Ascending aorta (tissue), 2 donors: ENCODE measurements at regions not wholly inside any gene's neighbourhood (a gene's known extent, or its start where the extent isn't known, plus 50 kb on each side); places are given as distances from the start of the nearest gene placed in this dataset.

ENCODE experiments used
- DNase-seq, 2 donors: peaks; one replicate each; pipeline ENCODE4 v3.0.0-alpha.2; 2019; ENCODE audit warnings: low spot score in 2 of 2
- H3K27ac ChIP-seq, 2 donors: fragments of 200-600 bp; sonication (generic); one replicate each; pipeline ENCODE4 v1.5.1; 2016 to 2017; ENCODE audit warnings: mild to moderate bottlenecking in 1 of 2
- H3K27me3 ChIP-seq: fragments of 200-600 bp; sonication (generic); one replicate; pipeline ENCODE4 v1.5.1; 2017
- H3K36me3 ChIP-seq, 2 donors: fragments of 200-600 bp; sonication (generic); one replicate each; pipeline ENCODE4 v1.5.1; 2016
- H3K4me1 ChIP-seq, 2 donors: fragments of 200-600 bp; sonication (generic); one replicate each; pipeline ENCODE4 v1.5.1; 2016 to 2017; ENCODE audit warnings: mild to moderate bottlenecking in 1 of 2
- H3K4me3 ChIP-seq, 2 donors: fragments of 200-600 bp; sonication (generic); one replicate each; pipeline ENCODE4 v1.5.1; 2016 to 2017; ENCODE audit warnings: mild to moderate bottlenecking in 1 of 2
- H3K9me3 ChIP-seq, 2 donors: fragments of 200-600 bp; sonication (generic); one replicate each; pipeline ENCODE4 v1.5.1; 2016
- CTCF ChIP-seq, 3 experiments: fragments of 200-600 bp in 2 of 3; fragments of 450-650 bp in 1 of 3; sonication (generic) in 2 of 3; IDR thresholded peaks; one replicate each; pipeline ENCODE4 v1.5.1; 2016 to 2019; ENCODE audit warnings: antibody characterized with exemption in 3 of 3, mild to moderate bottlenecking in 1 of 3, moderate library complexity in 1 of 3
- intact Hi-C: fragments of 100-400 bp; cut with DNase I; formaldehyde crosslinking; loops from one replicate; pipeline ENCODE4 v1.15.1; 2023

- no peak for DNase-seq
- no peak overlapping the region for H3K27ac ChIP-seq
- H3K4me1 ChIP-seq, result no peaks in the 10 kb centered on the region
- no peaks in the 10 kb centered on the region for H3K36me3 ChIP-seq
- TF ChIP-seq CTCF (IDR thresholded peaks at IDR 0.05), result no peak
- H3K4me3 ChIP-seq, result no peak overlapping the region
- H3K27me3 ChIP-seq, result no peaks in the 10 kb centered on the region
- no peaks in the 10 kb centered on the region for H3K9me3 ChIP-seq
- intact Hi-C loops, result no loop called here
Observed at GRCh38 chr1:195434566-195435203, 1173.6 kb downstream of the KCNT2 start.

GRCh38 chr1:195430826-195431225 is 1177.4 kb downstream of the KCNT2 start:
- no peaks in the 10 kb centered on the region for H3K4me1 ChIP-seq
- intact Hi-C loops, result no loop called here
- H3K27me3 ChIP-seq, result no peaks in the 10 kb centered on the region
- H3K9me3 ChIP-seq, result no peaks in the 10 kb centered on the region
- no peak for TF ChIP-seq CTCF (IDR thresholded peaks at IDR 0.05)
- H3K27ac ChIP-seq, result no peak overlapping the region
- DNase-seq, result no peak
- H3K4me3 ChIP-seq, result no peak overlapping the region
- no peaks in the 10 kb centered on the region for H3K36me3 ChIP-seq

DNA sequence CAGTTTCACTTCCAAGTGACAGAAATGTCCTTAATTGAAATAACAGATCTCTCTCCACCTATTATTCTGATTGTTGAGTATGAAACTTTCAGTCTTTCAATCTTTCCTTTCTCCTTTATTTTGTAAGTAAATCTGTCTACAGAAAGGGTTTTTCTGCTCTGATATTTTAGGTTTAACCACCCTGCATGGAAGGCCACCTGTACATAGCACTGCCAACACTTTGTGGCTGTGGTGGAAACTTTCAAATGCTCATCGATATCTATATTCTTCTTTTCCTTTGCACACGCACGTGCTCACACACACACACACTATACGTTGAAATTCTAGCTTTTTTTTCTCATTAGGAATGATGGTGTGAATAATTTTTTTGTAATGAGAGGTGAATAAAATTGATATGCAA is 1179.3 kb downstream of the KCNT2 start:
- no peak for TF ChIP-seq CTCF (IDR thresholded peaks at IDR 0.05)
- H3K9me3 ChIP-seq, result no peaks in the 10 kb centered on the region
- intact Hi-C loops, result no loop called here
- H3K27ac ChIP-seq, result no peak overlapping the region
- H3K4me3 ChIP-seq, result no peak overlapping the region
- H3K36me3 ChIP-seq, result no peaks in the 10 kb centered on the region
- H3K27me3 ChIP-seq, result no peaks in the 10 kb centered on the region
- H3K4me1 ChIP-seq, result no peaks in the 10 kb centered on the region
- DNase-seq, result no peak

GRCh38 chr1:195415584-195415983 is 1192.7 kb downstream of the KCNT2 start:
- H3K27ac ChIP-seq, result no peak overlapping the region
- H3K27me3 ChIP-seq, result no peaks in the 10 kb centered on the region
- DNase-seq, result no peak
- no peaks in the 10 kb centered on the region for H3K36me3 ChIP-seq
- intact Hi-C loops, result no loop called here
- no peaks in the 10 kb centered on the region for H3K4me1 ChIP-seq
- no peak for TF ChIP-seq CTCF (IDR thresholded peaks at IDR 0.05)
- no peaks in the 10 kb centered on the region for H3K9me3 ChIP-seq
- no peak overlapping the region for H3K4me3 ChIP-seq

DNA sequence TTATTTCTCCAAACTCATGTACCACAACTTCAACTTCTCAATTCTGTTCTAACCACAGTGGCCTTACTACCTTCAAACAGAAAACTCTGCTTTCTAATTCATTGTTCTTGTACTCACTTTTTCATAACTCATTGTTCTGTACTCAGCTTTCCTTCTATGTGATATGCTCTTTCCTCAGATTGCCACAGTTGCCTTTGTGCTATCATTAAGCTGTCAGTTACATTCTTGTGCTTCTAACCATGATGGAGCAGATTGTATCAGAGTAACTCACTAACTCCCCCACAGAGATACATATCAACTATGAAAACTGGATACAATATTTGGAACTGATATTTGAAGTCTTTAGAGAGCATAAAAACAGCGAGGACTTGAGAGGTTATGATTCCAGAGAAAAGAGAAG is 1213.7 kb downstream of the KCNT2 start:
- intact Hi-C loops, result no loop called here
- no peak overlapping the region for H3K27ac ChIP-seq
- no peaks in the 10 kb centered on the region for H3K27me3 ChIP-seq
- no peak for DNase-seq
- H3K4me3 ChIP-seq, result no peak overlapping the region
- no peaks in the 10 kb centered on the region for H3K9me3 ChIP-seq
- no peaks in the 10 kb centered on the region for H3K4me1 ChIP-seq
- TF ChIP-seq CTCF (IDR thresholded peaks at IDR 0.05), result no peak
- no peaks in the 10 kb centered on the region for H3K36me3 ChIP-seq

DNA sequence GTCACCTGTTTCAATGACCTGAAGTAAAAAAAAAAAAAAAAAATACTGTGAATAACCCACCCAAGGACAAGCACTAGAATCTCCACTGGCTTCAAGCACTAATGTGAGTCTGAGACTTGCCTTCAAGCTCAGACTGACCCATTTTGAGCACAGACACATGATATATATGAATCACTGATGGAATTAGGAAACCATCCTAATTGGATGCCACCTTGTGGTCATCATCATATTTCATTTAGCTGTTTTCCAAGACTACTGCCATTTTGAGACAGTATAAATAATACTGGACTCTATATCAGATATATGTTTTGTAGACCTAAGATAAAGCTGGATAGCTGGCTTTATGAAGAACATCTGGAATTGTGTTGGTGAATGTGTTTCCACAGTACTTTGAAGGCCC is 1232.0 kb downstream of the KCNT2 start:
- no peaks in the 10 kb centered on the region for H3K4me1 ChIP-seq
- no peak overlapping the region for H3K27ac ChIP-seq
- intact Hi-C loops, result no loop called here
- H3K9me3 ChIP-seq, result no peaks in the 10 kb centered on the region
- no peak for DNase-seq
- H3K4me3 ChIP-seq, result no peak overlapping the region
- no peaks in the 10 kb centered on the region for H3K27me3 ChIP-seq
- no peak for TF ChIP-seq CTCF (IDR thresholded peaks at IDR 0.05)
- H3K36me3 ChIP-seq, result no peaks in the 10 kb centered on the region
